PFSK-1 (cell line): ENCODE measurements at regions not wholly inside any gene's neighbourhood (a gene's known extent, or its start where the extent isn't known, plus 50 kb on each side); places are given as distances from the start of the nearest gene placed in this dataset.

Experiments used
- FOXP2 ChIP-seq: optimal IDR thresholded peaks from 2 replicates; pipeline ENCODE3; 2011; ENCODE audit warnings: borderline replicate concordance, control low read depth, inconsistent platforms; ENCODE audit not compliant: insufficient read depth; ENCODE audit errors: extremely low read length, extremely low read depth
- POLR2AphosphoS5 ChIP-seq: IDR thresholded peaks from 2 replicates; pipeline ENCODE4 v1.6.1; 2012; ENCODE audit warnings: low read depth, mild to moderate bottlenecking, control low read depth, low read length, moderate library complexity
- REST ChIP-seq, 2 experiments: IDR thresholded peaks; 2 replicates each; pipeline versions ENCODE4 v1.6.1 to v1.8.0; 2011 to 2012; ENCODE audit warnings: low read depth in 2 of 2, low read length in 2 of 2, control low read depth in 1 of 2, inconsistent platforms in 1 of 2, mild to moderate bottlenecking in 1 of 2, moderate library complexity in 1 of 2; ENCODE audit not compliant: insufficient read depth in 1 of 2
- SIN3A ChIP-seq: IDR thresholded peaks from 2 replicates; pipeline ENCODE4 v1.6.1; 2012; ENCODE audit warnings: mild to moderate bottlenecking, low read length, moderate library complexity, borderline replicate concordance; ENCODE audit not compliant: insufficient read depth
- TAF1 ChIP-seq: IDR thresholded peaks from 2 replicates; pipeline ENCODE4 v1.6.1; 2012; ENCODE audit warnings: low read length, control low read depth, borderline replicate concordance; ENCODE audit not compliant: insufficient read depth

DNA sequence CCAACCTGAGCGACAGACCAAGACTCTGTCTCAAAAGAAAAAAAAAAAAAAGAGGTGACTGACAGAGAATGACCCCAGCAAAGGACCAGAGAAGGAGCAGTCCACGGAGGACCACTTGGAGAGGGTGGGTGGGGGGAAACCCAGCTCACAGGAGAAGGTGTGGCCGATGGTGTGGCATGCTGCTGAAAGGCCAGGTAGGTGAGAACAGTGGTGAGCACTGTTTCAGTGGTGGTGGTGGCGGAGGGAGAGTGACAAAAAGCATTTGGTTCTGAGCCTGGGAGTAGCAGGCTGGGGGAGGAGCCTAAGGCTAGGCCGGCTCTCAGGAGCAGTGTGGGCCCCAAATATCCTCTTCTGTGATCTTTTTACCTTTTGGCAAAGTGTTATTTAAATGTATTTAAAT, 63.8 kb downstream of the IRF2BPL start:
- TF ChIP-seq TAF1 (no peak), SIN3A (no peak), REST (IDR thresholded peaks at IDR 0.05; ENCODE audit: insufficient read depth in 1 of 2, low read depth in 2 of 2, low read length in 2 of 2) (no peak), POLR2AphosphoS5 (no peak), FOXP2 (no peak)
